ENCODE measurements at regions not wholly inside any gene's neighbourhood (a gene's known extent, or its start where the extent isn't known, plus 50 kb on each side); places are given as distances from the start of the nearest gene placed in this dataset.

DNA sequence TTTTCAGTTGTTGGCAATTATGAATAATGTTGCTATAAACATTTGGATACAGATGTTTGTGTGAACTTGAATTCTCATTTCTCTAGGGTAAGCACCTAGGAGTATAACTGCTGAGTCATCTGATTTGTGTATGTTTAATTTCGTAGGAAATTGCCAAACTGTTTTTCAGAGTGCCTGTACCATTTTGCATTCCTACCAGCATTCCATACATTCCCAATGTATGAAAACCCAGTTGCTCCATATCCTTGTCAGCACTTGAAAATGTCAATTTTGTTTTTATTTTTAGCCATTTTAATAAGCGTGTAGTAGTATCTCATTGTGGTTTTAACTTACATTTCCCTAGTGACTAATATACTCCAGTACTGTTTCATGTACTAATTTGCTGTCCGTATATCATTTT is 98.5 kb upstream of the TSC22D2 start:
- TF ChIP-seq, protein P1, sequence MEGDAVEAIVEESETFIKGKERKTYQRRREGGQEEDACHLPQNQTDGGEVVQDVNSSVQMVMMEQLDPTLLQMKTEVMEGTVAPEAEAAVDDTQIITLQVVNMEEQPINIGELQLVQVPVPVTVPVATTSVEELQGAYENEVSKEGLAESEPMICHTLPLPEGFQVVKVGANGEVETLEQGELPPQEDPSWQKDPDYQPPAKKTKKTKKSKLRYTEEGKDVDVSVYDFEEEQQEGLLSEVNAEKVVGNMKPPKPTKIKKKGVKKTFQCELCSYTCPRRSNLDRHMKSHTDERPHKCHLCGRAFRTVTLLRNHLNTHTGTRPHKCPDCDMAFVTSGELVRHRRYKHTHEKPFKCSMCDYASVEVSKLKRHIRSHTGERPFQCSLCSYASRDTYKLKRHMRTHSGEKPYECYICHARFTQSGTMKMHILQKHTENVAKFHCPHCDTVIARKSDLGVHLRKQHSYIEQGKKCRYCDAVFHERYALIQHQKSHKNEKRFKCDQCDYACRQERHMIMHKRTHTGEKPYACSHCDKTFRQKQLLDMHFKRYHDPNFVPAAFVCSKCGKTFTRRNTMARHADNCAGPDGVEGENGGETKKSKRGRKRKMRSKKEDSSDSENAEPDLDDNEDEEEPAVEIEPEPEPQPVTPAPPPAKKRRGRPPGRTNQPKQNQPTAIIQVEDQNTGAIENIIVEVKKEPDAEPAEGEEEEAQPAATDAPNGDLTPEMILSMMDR (IDR thresholded peaks at IDR 0.05): no peak
- TF ChIP-seq POLR2A (IDR thresholded peaks at IDR 0.05): no peak
